Liver (tissue), 8 donors: ENCODE measurements at regions not wholly inside any gene's neighbourhood (a gene's known extent, or its start where the extent isn't known, plus 50 kb on each side); places are given as distances from the start of the nearest gene placed in this dataset.

Source experiments
- DNase-seq: peaks from one replicate; pipeline ENCODE4 v3.0.0-alpha.2; 2017; ENCODE audit warnings: low spot score
- H3K27ac ChIP-seq, 2 donors: one replicate each; pipeline ENCODE4 v1.7.0; 2013; ENCODE audit warnings: inconsistent platforms in 2 of 2, low read length in 2 of 2, control low read depth in 1 of 2, low read depth in 1 of 2, mild to moderate bottlenecking in 1 of 2
- H3K27me3 ChIP-seq, 4 donors: one replicate each; pipeline versions ENCODE4 v1.6.1 to v1.7.0; 2013; ENCODE audit warnings: low read length in 3 of 4, inconsistent platforms in 1 of 4, mild to moderate bottlenecking in 1 of 4, moderate library complexity in 1 of 4; ENCODE audit not compliant: control insufficient read depth in 4 of 4, insufficient read depth in 4 of 4
- H3K36me3 ChIP-seq, 4 donors: one replicate each; pipeline versions ENCODE4 v1.6.1 to v1.7.0; 2013; ENCODE audit warnings: low read length in 3 of 4, mild to moderate bottlenecking in 3 of 4, low read depth in 1 of 4, moderate library complexity in 1 of 4; ENCODE audit not compliant: control insufficient read depth in 4 of 4, insufficient read depth in 3 of 4
- H3K4me1 ChIP-seq, 4 donors: one replicate each; pipeline versions ENCODE4 v1.6.1 to v1.7.0; 2013; ENCODE audit warnings: low read length in 3 of 4, mild to moderate bottlenecking in 3 of 4, moderate library complexity in 1 of 4; ENCODE audit not compliant: control insufficient read depth in 4 of 4, insufficient read depth in 4 of 4
- H3K4me3 ChIP-seq, 3 donors: one replicate each; pipeline versions ENCODE4 v1.6.1 to v1.7.0; 2013; ENCODE audit warnings: low read length in 3 of 3, control low read depth in 1 of 3, low read depth in 1 of 3, mild to moderate bottlenecking in 1 of 3
- H3K9ac ChIP-seq, 2 donors: one replicate each; pipeline ENCODE4 v1.7.0; 2013; ENCODE audit warnings: low read length in 2 of 2, mild to moderate bottlenecking in 2 of 2, moderate library complexity in 2 of 2, control low read depth in 1 of 2, low read depth in 1 of 2
- H3K9me3 ChIP-seq, 4 donors: one replicate each; pipeline versions ENCODE4 v1.6.1 to v1.7.0; 2013; ENCODE audit warnings: low read length in 3 of 4; ENCODE audit not compliant: control insufficient read depth in 4 of 4
- CTCF ChIP-seq: fragments of 150-350 bp; IDR thresholded peaks from 2 replicates; pipeline ENCODE4 v1.5.1; 2017; ENCODE audit warnings: improper control_type of control experiment, low read depth, low read length; ENCODE audit not compliant: missing input control
- FOXA1 ChIP-seq: IDR thresholded peaks from 2 replicates; pipeline ENCODE4 v1.6.1; 2016; ENCODE audit warnings: antibody characterized with exemption
- GABPA ChIP-seq, 2 donors: IDR thresholded peaks in 1 of 2; conservative IDR thresholded peaks in 1 of 2; 2 replicates each; pipeline ENCODE4 v1.6.1; 2016; ENCODE audit warnings: antibody characterized with exemption in 2 of 2, mild to moderate bottlenecking in 1 of 2, moderate library complexity in 1 of 2
- HNF4G ChIP-seq: IDR thresholded peaks from 2 replicates; pipeline ENCODE4 v1.6.1; 2016; ENCODE audit warnings: antibody characterized with exemption
- JUND ChIP-seq, 2 donors: IDR thresholded peaks; 2 replicates each; pipeline ENCODE4 v1.6.1; 2016; ENCODE audit warnings: antibody characterized with exemption in 2 of 2
- RAD21 ChIP-seq, 2 donors: IDR thresholded peaks; 2 replicates each; pipeline ENCODE4 v1.6.1; 2016; ENCODE audit warnings: antibody characterized with exemption in 2 of 2, mild to moderate bottlenecking in 2 of 2
- REST ChIP-seq: IDR thresholded peaks from 2 replicates; pipeline ENCODE4 v1.6.1; 2016; ENCODE audit warnings: antibody characterized with exemption, mild to moderate bottlenecking
- TAF1 ChIP-seq: conservative IDR thresholded peaks from 2 replicates; pipeline ENCODE4 v1.6.1; 2016; ENCODE audit warnings: antibody characterized with exemption, mild to moderate bottlenecking
- YY1 ChIP-seq: IDR thresholded peaks from 2 replicates; pipeline ENCODE4 v1.6.1; 2016; ENCODE audit warnings: antibody characterized with exemption, mild to moderate bottlenecking
- WGBS: extraction: QIAGEN DNeasy Blood & Tissue Kit; methylation state at CpG from one replicate; pipeline ENCODE4 v1.1.7; 2013; 5-methylcytosine and 5-hydroxymethylcytosine counted together
- donor health status: healthy.
- donor health status: healthy.
- donor health status: healthy.
- donor health status: healthy.
- donor health status: healthy.

DNA sequence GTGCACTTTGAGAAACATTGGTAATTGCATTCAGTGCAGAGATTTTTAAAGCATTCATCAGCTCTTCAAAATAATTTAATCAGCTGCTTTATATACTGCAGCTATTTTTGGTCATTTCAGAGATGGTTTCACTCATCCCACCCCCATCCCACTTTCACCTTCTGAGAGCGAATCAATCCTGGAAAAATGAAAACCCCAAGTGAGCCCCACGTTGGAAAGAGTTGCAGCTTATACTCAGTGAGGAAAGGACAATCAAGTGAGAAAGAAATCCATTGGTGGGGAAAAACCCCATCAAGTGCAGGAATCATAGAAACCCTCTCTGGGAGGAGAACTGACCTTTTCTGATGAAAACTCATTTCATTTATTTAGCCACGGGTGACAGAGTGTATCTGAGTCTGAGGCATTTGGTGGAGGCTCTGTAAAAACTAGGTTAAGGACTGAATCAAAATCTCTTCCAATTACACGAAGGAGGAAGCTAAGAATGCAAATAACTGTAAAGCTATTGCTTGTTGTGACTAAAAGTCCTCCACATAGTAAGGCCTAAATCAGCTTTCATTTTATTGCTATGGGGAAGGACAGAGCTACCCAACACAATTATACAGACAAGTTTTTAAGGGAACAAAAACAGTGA is 240.4 kb upstream of the PGRMC2 start:
- H3K27ac ChIP-seq, result no peak overlapping the region

GRCh38 chr4:128527351-128527750 is 239.7 kb upstream of the PGRMC2 start:
- DNase-seq, result no peak
- Histone ChIP-seq H3K27ac (no peak overlapping the region), H3K9ac (no peak overlapping the region), H3K36me3 (no peaks in the 10 kb centered on the region), H3K9me3 (no peaks in the 10 kb centered on the region), H3K4me1 (no peaks in the 10 kb centered on the region), H3K27me3 (no peaks in the 10 kb centered on the region), H3K4me3 (no peak overlapping the region)
- TF ChIP-seq YY1, result no peak
- WGBS, result 93% methylated on average over 3 of the region's 3 CpGs

More for the DNA sequence above, 240.4 kb upstream of the PGRMC2 start:
- no peak overlapping the region for H3K9ac ChIP-seq
- H3K27me3 ChIP-seq, result no peaks in the 10 kb centered on the region
- 80% methylated on average over 4 of the region's 4 CpGs for WGBS
- H3K4me1 ChIP-seq, result no peaks in the 10 kb centered on the region
- no peak for DNase-seq
- H3K36me3 ChIP-seq, result no peaks in the 10 kb centered on the region
- no peak overlapping the region for H3K4me3 ChIP-seq
- no peaks in the 10 kb centered on the region for H3K9me3 ChIP-seq
- TF ChIP-seq HNF4G, result no peak
- no peak for TF ChIP-seq RAD21 (IDR thresholded peaks at IDR 0.05)
- TF ChIP-seq JUND (IDR thresholded peaks at IDR 0.05), result no peak
- TF ChIP-seq GABPA (IDR thresholded peaks at IDR 0.05 in 1 of 2, conservative IDR thresholded peaks at IDR 0.05 in 1 of 2), result no peak
- no peak for TF ChIP-seq CTCF

- Histone ChIP-seq H3K27me3 (no peaks in the 10 kb centered on the region), H3K27ac (no peak overlapping the region), H3K36me3 (no peaks in the 10 kb centered on the region), H3K4me1 (no peaks in the 10 kb centered on the region), H3K4me3 (no peak overlapping the region), H3K9me3 (no peaks in the 10 kb centered on the region), H3K9ac (no peak overlapping the region)
- 61% methylated on average over 1 of the region's 1 CpG for WGBS
- no peak for DNase-seq
- TF ChIP-seq JUND (IDR thresholded peaks at IDR 0.05) (no peak), FOXA1 (no peak), TAF1 (no peak), CTCF (no peak), GABPA (IDR thresholded peaks at IDR 0.05 in 1 of 2, conservative IDR thresholded peaks at IDR 0.05 in 1 of 2) (no peak), REST (no peak)
Observed at GRCh38 chr4:128525992-128526630, 238.5 kb upstream of the PGRMC2 start.
